Trophoblast cell (in vitro differentiated cells and primary cell): ENCODE measurements at regions not wholly inside any gene's neighbourhood (a gene's known extent, or its start where the extent isn't known, plus 50 kb on each side); places are given as distances from the start of the nearest gene placed in this dataset.

Source experiments
- DNase-seq, 2 donors: peaks; one replicate each; pipeline ENCODE4 v3.0.0-alpha.2; 2016
- H2AFZ ChIP-seq: 2 replicates; pipeline ENCODE4 v1.6.1; 2013; ENCODE audit warnings: low read length, moderate library complexity, mild to moderate bottlenecking; ENCODE audit not compliant: insufficient read depth, poor library complexity
- H2AK5ac ChIP-seq: 2 replicates; pipeline ENCODE4 v1.6.1; 2013; ENCODE audit warnings: mild to moderate bottlenecking, low read length
- H2BK120ac ChIP-seq: 2 replicates; pipeline ENCODE4 v1.6.1; 2013; ENCODE audit warnings: low read length, mild to moderate bottlenecking, moderate library complexity; ENCODE audit not compliant: insufficient read depth, poor library complexity
- H2BK12ac ChIP-seq: 2 replicates; pipeline ENCODE4 v1.6.1; 2013; ENCODE audit warnings: mild to moderate bottlenecking, low read length, moderate library complexity
- H2BK5ac ChIP-seq: 2 replicates; pipeline ENCODE4 v1.6.1; 2013; ENCODE audit warnings: low read length, low read depth, moderate library complexity, mild to moderate bottlenecking; ENCODE audit not compliant: poor library complexity
- H3K14ac ChIP-seq: 2 replicates; pipeline ENCODE4 v1.6.1; 2013; ENCODE audit warnings: mild to moderate bottlenecking, low read length
- H3K18ac ChIP-seq: 2 replicates; pipeline ENCODE4 v1.6.1; 2013; ENCODE audit warnings: mild to moderate bottlenecking, low read length
- H3K23ac ChIP-seq: 2 replicates; pipeline ENCODE4 v1.6.1; 2013; ENCODE audit warnings: low read length
- H3K27ac ChIP-seq: 2 replicates; pipeline ENCODE4 v1.5.1; 2013; ENCODE audit warnings: low read depth, mild to moderate bottlenecking, inconsistent platforms, low read length, moderate library complexity
- H3K27me3 ChIP-seq: 2 replicates; pipeline ENCODE4 v1.6.1; 2013; ENCODE audit warnings: inconsistent platforms, mild to moderate bottlenecking, low read length, moderate library complexity; ENCODE audit not compliant: insufficient read depth
- H3K36me3 ChIP-seq, 2 experiments: 1 replicate in 1 of 2; 2 replicates in 1 of 2; pipeline ENCODE4 v1.6.1; 2013; ENCODE audit warnings: low read length in 2 of 2, mild to moderate bottlenecking in 2 of 2, moderate library complexity in 1 of 2; ENCODE audit not compliant: insufficient read depth in 2 of 2, control insufficient read depth in 1 of 2
- H3K4ac ChIP-seq: 2 replicates; pipeline ENCODE4 v1.6.1; 2013; ENCODE audit warnings: low read depth, mild to moderate bottlenecking, low read length, moderate library complexity
- H3K4me1 ChIP-seq, 2 experiments: 1 replicate in 1 of 2; 2 replicates in 1 of 2; pipeline ENCODE4 v1.6.1; 2013; ENCODE audit warnings: low read length in 2 of 2, mild to moderate bottlenecking in 2 of 2, moderate library complexity in 1 of 2; ENCODE audit not compliant: insufficient read depth in 2 of 2, control insufficient read depth in 1 of 2
- H3K4me2 ChIP-seq: 2 replicates; pipeline ENCODE4 v1.6.1; 2013; ENCODE audit warnings: inconsistent platforms, mild to moderate bottlenecking, low read length, moderate library complexity
- H3K4me3 ChIP-seq: 2 replicates; pipeline ENCODE4 v1.5.1; 2013; ENCODE audit warnings: mild to moderate bottlenecking, low read depth, low read length, inconsistent platforms
- H3K79me1 ChIP-seq: one replicate; pipeline ENCODE4 v1.6.1; 2013; ENCODE audit warnings: low read length
- H3K79me2 ChIP-seq: 2 replicates; pipeline ENCODE4 v1.6.1; 2013; ENCODE audit warnings: low read length, mild to moderate bottlenecking; ENCODE audit not compliant: control insufficient read depth, insufficient read depth, poor library complexity
- H3K9ac ChIP-seq: 2 replicates; pipeline ENCODE4 v1.6.1; 2013; ENCODE audit warnings: mild to moderate bottlenecking, low read length
- H3K9me3 ChIP-seq: 2 replicates; pipeline ENCODE4 v1.6.1; 2013; ENCODE audit warnings: low read depth, mild to moderate bottlenecking, control low read depth, inconsistent platforms, low read length; ENCODE audit not compliant: insufficient read depth
- H4K12ac ChIP-seq: 2 replicates; pipeline ENCODE4 v1.6.1; 2013; ENCODE audit warnings: low read depth, mild to moderate bottlenecking, low read length, moderate library complexity
- H4K8ac ChIP-seq: 2 replicates; pipeline ENCODE4 v1.6.1; 2013; ENCODE audit warnings: low read depth, mild to moderate bottlenecking, low read length, moderate library complexity
- H4K91ac ChIP-seq: one replicate; pipeline ENCODE4 v1.6.1; 2013; ENCODE audit warnings: low read depth, mild to moderate bottlenecking, low read length, moderate library complexity
- WGBS: extraction: QIAGEN DNeasy Blood & Tissue Kit; methylation state at CpG from one replicate; pipeline ENCODE4 v1.1.7; 2013; ENCODE audit warnings: missing lambda C conversion rate; ENCODE audit not compliant: insufficient read length, insufficient coverage; ENCODE audit errors: extremely low coverage; 5-methylcytosine and 5-hydroxymethylcytosine counted together

DNA sequence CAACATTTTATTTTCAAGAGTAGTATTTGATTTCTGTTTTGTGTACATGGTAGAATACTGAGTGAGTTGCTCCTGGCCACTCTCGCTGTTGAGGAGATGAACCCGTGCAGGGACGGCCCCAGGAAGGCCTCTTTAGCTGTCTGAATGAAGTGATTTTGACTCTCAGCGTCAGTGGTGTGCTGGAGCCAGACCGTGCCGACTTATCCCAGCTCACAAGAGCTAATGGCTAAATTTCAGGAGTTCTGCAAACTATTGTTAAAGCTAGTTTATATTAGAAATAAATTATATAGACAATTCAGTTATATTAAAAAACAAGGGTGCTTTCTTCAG lies 111.2 kb upstream of the KIF26B start:
- no peak overlapping the region for H4K91ac ChIP-seq
- no peak for DNase-seq
- H3K23ac ChIP-seq = no peak overlapping the region
- H2BK120ac ChIP-seq = no peak overlapping the region
- no peak overlapping the region for H3K18ac ChIP-seq
- H2BK5ac ChIP-seq = no peak overlapping the region
- H3K27ac ChIP-seq = no peak overlapping the region
- no peak overlapping the region for H2BK12ac ChIP-seq
- H3K79me2 ChIP-seq = no peaks in the 10 kb centered on the region
- no peaks in the 10 kb centered on the region for H3K36me3 ChIP-seq
- no peak overlapping the region for H3K14ac ChIP-seq
- no peak overlapping the region for H2AK5ac ChIP-seq
- no peak overlapping the region for H4K12ac ChIP-seq
- no peaks in the 10 kb centered on the region for H3K79me1 ChIP-seq
- H3K27me3 ChIP-seq = no peaks in the 10 kb centered on the region
- no peaks in the 10 kb centered on the region for H3K9me3 ChIP-seq
- H3K4me3 ChIP-seq = no peak overlapping the region
- H3K9ac ChIP-seq = no peak overlapping the region
- H3K4me1 ChIP-seq = no peaks in the 10 kb centered on the region
- H3K4me2 ChIP-seq = no peak overlapping the region
- no peak overlapping the region for H3K4ac ChIP-seq
- H2AFZ ChIP-seq = no peak overlapping the region
- H4K8ac ChIP-seq = no peak overlapping the region
- no CpG with 5 or more reads among the region's 6 CpGs for WGBS

DNA sequence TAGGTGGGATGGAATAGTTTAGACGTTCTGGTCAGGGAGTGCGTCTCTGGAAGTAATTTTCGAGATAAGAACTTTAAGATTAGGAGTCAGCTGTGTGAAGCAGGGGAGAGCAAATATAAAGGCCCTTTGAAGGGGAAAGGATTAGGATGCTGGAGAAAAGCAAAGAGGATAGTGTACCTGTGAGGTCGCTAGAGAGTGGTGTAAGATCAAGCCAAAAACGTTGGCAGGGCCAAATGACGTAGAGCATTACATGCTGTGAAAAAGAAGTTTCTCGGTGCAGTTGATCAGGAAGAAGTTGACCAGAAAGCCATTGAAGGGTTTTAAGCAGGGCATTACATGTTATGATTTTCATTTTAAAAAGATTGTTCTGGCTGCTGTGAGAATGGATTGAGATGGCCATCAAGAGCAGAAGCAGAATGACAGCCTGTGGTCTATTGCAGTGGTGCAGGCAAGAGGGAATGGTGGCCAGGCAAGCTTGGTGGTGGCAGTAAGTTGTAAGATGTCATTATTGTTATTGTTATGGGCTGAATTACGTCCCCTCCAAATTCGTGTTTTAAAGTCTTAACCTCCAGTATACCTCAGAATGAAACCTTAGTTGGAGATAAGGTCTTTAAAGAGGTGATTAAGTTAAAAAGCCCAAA lies 113.6 kb upstream of the KIF26B start:
- Histone ChIP-seq H3K27me3 (no peaks in the 10 kb centered on the region), H3K4me1 (no peaks in the 10 kb centered on the region), H3K9ac (no peak overlapping the region), H3K79me2 (no peaks in the 10 kb centered on the region), H3K9me3 (no peaks in the 10 kb centered on the region), H2BK120ac (no peak overlapping the region), H3K4me3 (no peak overlapping the region), H4K8ac (no peak overlapping the region), H3K4ac (no peak overlapping the region), H2BK5ac (no peak overlapping the region), H3K14ac (no peak overlapping the region), H3K79me1 (no peaks in the 10 kb centered on the region), H2AK5ac (no peak overlapping the region), H3K4me2 (no peak overlapping the region), H2AFZ (no peak overlapping the region), H3K36me3 (no peaks in the 10 kb centered on the region), H4K91ac (no peak overlapping the region), H3K18ac (no peak overlapping the region), H3K23ac (no peak overlapping the region), H2BK12ac (no peak overlapping the region), H4K12ac (no peak overlapping the region), H3K27ac (no peak overlapping the region)
- WGBS = 100% methylated on average over 3 of the region's 9 CpGs
- no peak for DNase-seq

GRCh38 chr1:245039196-245039595 lies 115.6 kb upstream of the KIF26B start:
- Histone ChIP-seq H3K4ac (no peak overlapping the region), H2BK12ac (no peak overlapping the region), H2BK120ac (no peak overlapping the region), H3K79me2 (no peaks in the 10 kb centered on the region), H4K8ac (no peak overlapping the region), H3K4me2 (no peak overlapping the region), H3K27me3 (no peaks in the 10 kb centered on the region), H3K23ac (no peak overlapping the region), H3K14ac (no peak overlapping the region), H3K4me3 (no peak overlapping the region), H3K18ac (no peak overlapping the region), H2AK5ac (no peak overlapping the region), H3K4me1 (no peaks in the 10 kb centered on the region), H3K27ac (no peak overlapping the region), H2BK5ac (no peak overlapping the region), H4K91ac (no peak overlapping the region), H2AFZ (no peak overlapping the region), H3K9ac (no peak overlapping the region), H3K79me1 (no peaks in the 10 kb centered on the region), H3K9me3 (no peaks in the 10 kb centered on the region), H3K36me3 (no peaks in the 10 kb centered on the region), H4K12ac (no peak overlapping the region)
- no CpG with 5 or more reads among the region's 3 CpGs for WGBS
- DNase-seq = no peak

GRCh38 chr1:245036102-245036501 lies 118.7 kb upstream of the KIF26B start:
- Histone ChIP-seq H3K23ac (no peak overlapping the region), H4K91ac (no peak overlapping the region)

More at GRCh38 chr1:245036102-245036501, 118.7 kb upstream of the KIF26B start:
- H3K79me2 ChIP-seq = no peaks in the 10 kb centered on the region
- H2BK5ac ChIP-seq = no peak overlapping the region
- H3K14ac ChIP-seq = no peak overlapping the region
- H3K4me2 ChIP-seq = no peak overlapping the region
- no peak overlapping the region for H3K27ac ChIP-seq
- no peak overlapping the region for H3K18ac ChIP-seq
- no peak overlapping the region for H2BK120ac ChIP-seq
- no peak overlapping the region for H3K4me3 ChIP-seq
- H3K27me3 ChIP-seq = no peaks in the 10 kb centered on the region
- no peak overlapping the region for H2BK12ac ChIP-seq
- H4K12ac ChIP-seq = no peak overlapping the region
- H3K36me3 ChIP-seq = no peaks in the 10 kb centered on the region
- no CpG with 5 or more reads among the region's 1 CpG for WGBS
- no peak overlapping the region for H3K9ac ChIP-seq
- H3K4me1 ChIP-seq = no peaks in the 10 kb centered on the region
- DNase-seq = no peak
- H3K4ac ChIP-seq = no peak overlapping the region
- no peaks in the 10 kb centered on the region for H3K79me1 ChIP-seq
- H2AFZ ChIP-seq = no peak overlapping the region
- no peaks in the 10 kb centered on the region for H3K9me3 ChIP-seq
- H4K8ac ChIP-seq = no peak overlapping the region
- no peak overlapping the region for H2AK5ac ChIP-seq
